Heart left ventricle (tissue), 16 donors: ENCODE measurements at regions not wholly inside any gene's neighbourhood (a gene's known extent, or its start where the extent isn't known, plus 50 kb on each side); places are given as distances from the start of the nearest gene placed in this dataset.

Experiments used
- ATAC-seq, 4 donors: fragments of 200-7000 bp; cut with Tn5 transposase; one replicate each; pipeline ENCODE4 v1.9.1; 2020 to 2022; ENCODE audit warnings: moderate library complexity in 4 of 4, mild to moderate bottlenecking in 3 of 4, moderate number of reproducible peaks in 1 of 4
- DNase-seq, 5 donors: peaks; one replicate each; pipeline ENCODE4 v3.0.0-alpha.2; 2020
- H3K27ac ChIP-seq, 12 donors: fragments of 200-600 bp; sonication (generic) in 4 of 12; one replicate each; pipeline versions ENCODE4 v1.5.0 to v1.8.0; 2016 to 2022; ENCODE audit warnings: mild to moderate bottlenecking in 2 of 12
- H3K27me3 ChIP-seq, 9 donors: fragments of 200-600 bp; sonication (generic) in 2 of 9; one replicate each; pipeline versions ENCODE4 v1.5.1 to v1.8.0; 2016 to 2022; ENCODE audit warnings: mild to moderate bottlenecking in 3 of 9
- H3K36me3 ChIP-seq, 9 donors: fragments of 200-600 bp; sonication (generic) in 2 of 9; one replicate each; pipeline versions ENCODE4 v1.5.0 to v1.8.0; 2018 to 2022; ENCODE audit warnings: mild to moderate bottlenecking in 2 of 9
- H3K4me1 ChIP-seq, 12 donors: fragments of 200-600 bp; sonication (generic) in 4 of 12; one replicate each; pipeline versions ENCODE4 v1.5.0 to v1.8.0; 2016 to 2022; ENCODE audit warnings: mild to moderate bottlenecking in 3 of 12
- H3K4me3 ChIP-seq, 12 donors: fragments of 200-600 bp; sonication (generic) in 4 of 12; one replicate each; pipeline versions ENCODE4 v1.5.0 to v1.8.0; 2017 to 2022; ENCODE audit warnings: mild to moderate bottlenecking in 9 of 12, moderate library complexity in 4 of 12
- H3K9me3 ChIP-seq, 12 donors: fragments of 200-600 bp; sonication (generic) in 4 of 12; one replicate each; pipeline versions ENCODE4 v1.5.0 to v1.8.0; 2016 to 2022; ENCODE audit warnings: mild to moderate bottlenecking in 1 of 12
- POLR2A ChIP-seq, 2 donors: fragments of 450-650 bp; IDR thresholded peaks; one replicate each; pipeline ENCODE4 v1.6.1; 2017; ENCODE audit warnings: antibody characterized with exemption in 2 of 2, mild to moderate bottlenecking in 2 of 2, moderate library complexity in 2 of 2
- WGBS, 4 donors: extraction: QIAGEN DNeasy Blood & Tissue Kit in 2 of 4; methylation state at CpG; one replicate each; pipeline versions ENCODE4 v1.1.5 to v1.1.7; 2013 to 2018; 5-methylcytosine and 5-hydroxymethylcytosine counted together
- intact Hi-C, 10 donors: fragments of 100-400 bp; cut with DNase I; formaldehyde crosslinking; loops; one replicate each; pipeline versions ENCODE4 v1.11.1 to v1.14.2; 2022
- TF ChIP-seq, protein P1 (sequence below), 12 donors: fragments of 200-600 bp; sonication (generic) in 4 of 12; IDR thresholded peaks; one replicate each; pipeline versions ENCODE4 v1.5.0 to v1.8.0; 2018 to 2022; ENCODE audit warnings: antibody characterized with exemption in 12 of 12, mild to moderate bottlenecking in 5 of 12
- donor health status: ischemic (EF 13 %, LVEDD 7.1; RV severe dilation, severe dysfunction).
- donor health status: healthy with polysubstance abuse.
- donor health status: DM: no; HTN: yes; CAD: no.
- donor health status: DM: no; HTN: no; CAD: no.
- donor health status: ischemic (EF 25% LVEDD 6.9; RV normal size, moderate dysfunction).
- donor health status: ischemic (EF 25% LVEDD 5.7; RV mildly dilated, moderate dysfunction).
- donor health status: healthy.
- donor health status: DM: yes; HTN: yes; CAD: no.
- donor health status: ischemic (EF 35%, LVEDD 5.7; RV mildly dilated, moderate dysfunction).
- donor health status: nonischemic (EF 11% LVEDD 7.7; RV severe dilation, severe dysfunction).
- donor health status: DM: yes; HTN: yes; CAD: no.
- donor health status: PGD.
- donor health status: ischemic (EF 29% LVEDD 5.4; RV normal size, mild dysfunction).
- donor health status: nonischemic (EF 23%, LVEDD 6.1; RV moderate dilation, normal function).

GRCh38 chr7:155381852-155382801, 75.8 kb upstream of the EN2 start:
- H3K9me3 ChIP-seq, result no peaks in the 10 kb centered on the region
- intact Hi-C loops, result loop anchor here in 4 of 10 donors (2.0 to 10.0 kb wide), 6 partner anchors 73 to 385 kb away; partner anchors contain the start of gene EN2 (in 1 of the 4)
- H3K27ac ChIP-seq, result no peak overlapping the region
- H3K4me1 ChIP-seq, result peaks cover 0 to 37% (median 23%) of the 10 kb centered on the region in 12 donors
- TF ChIP-seq, protein P1, sequence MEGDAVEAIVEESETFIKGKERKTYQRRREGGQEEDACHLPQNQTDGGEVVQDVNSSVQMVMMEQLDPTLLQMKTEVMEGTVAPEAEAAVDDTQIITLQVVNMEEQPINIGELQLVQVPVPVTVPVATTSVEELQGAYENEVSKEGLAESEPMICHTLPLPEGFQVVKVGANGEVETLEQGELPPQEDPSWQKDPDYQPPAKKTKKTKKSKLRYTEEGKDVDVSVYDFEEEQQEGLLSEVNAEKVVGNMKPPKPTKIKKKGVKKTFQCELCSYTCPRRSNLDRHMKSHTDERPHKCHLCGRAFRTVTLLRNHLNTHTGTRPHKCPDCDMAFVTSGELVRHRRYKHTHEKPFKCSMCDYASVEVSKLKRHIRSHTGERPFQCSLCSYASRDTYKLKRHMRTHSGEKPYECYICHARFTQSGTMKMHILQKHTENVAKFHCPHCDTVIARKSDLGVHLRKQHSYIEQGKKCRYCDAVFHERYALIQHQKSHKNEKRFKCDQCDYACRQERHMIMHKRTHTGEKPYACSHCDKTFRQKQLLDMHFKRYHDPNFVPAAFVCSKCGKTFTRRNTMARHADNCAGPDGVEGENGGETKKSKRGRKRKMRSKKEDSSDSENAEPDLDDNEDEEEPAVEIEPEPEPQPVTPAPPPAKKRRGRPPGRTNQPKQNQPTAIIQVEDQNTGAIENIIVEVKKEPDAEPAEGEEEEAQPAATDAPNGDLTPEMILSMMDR (IDR thresholded peaks at IDR 0.05), result no peak
- TF ChIP-seq POLR2A (IDR thresholded peaks at IDR 0.05), result no peak
- no peaks in the 10 kb centered on the region for H3K36me3 ChIP-seq
- peak in 1 of 4 donors; percentile 17 for ATAC-seq
- H3K27me3 ChIP-seq, result peaks cover 62 to 100% (median 89%) of the 10 kb centered on the region in 9 donors
- 1 to 4% (median 3%) methylated on average over 46 to 75 of the region's 75 CpGs for WGBS, 4 donors
- DNase-seq, result no peak
- peak overlapping the region in 10 of 12 donors; percentile 20 to 37 (median 30) for H3K4me3 ChIP-seq

GRCh38 chr7:155382802-155383171, 75.1 kb upstream of the EN2 start:
- Histone ChIP-seq H3K36me3 (no peaks in the 10 kb centered on the region), H3K27me3 (peaks cover 56 to 99% (median 86%) of the 10 kb centered on the region in 9 donors), H3K9me3 (no peaks in the 10 kb centered on the region), H3K4me1 (peaks cover 0 to 33% (median 19%) of the 10 kb centered on the region in 12 donors), H3K4me3 (no peak overlapping the region), H3K27ac (no peak overlapping the region)
- intact Hi-C loops, result loop anchor here in 4 of 10 donors (5.0 to 10.0 kb wide), 5 partner anchors 72 to 385 kb away; partner anchors contain the start of gene EN2 (in 1 of the 4)
- WGBS, 4 donors, result 25 to 36% (median 29%) methylated on average over 4 to 5 of the region's 5 CpGs
- DNase-seq, result peak in 1 of 5 donors; percentile 7
- no peak for ATAC-seq
- TF ChIP-seq POLR2A (IDR thresholded peaks at IDR 0.05), result no peak
- TF ChIP-seq, protein P1 (IDR thresholded peaks at IDR 0.05), result no peak

DNA sequence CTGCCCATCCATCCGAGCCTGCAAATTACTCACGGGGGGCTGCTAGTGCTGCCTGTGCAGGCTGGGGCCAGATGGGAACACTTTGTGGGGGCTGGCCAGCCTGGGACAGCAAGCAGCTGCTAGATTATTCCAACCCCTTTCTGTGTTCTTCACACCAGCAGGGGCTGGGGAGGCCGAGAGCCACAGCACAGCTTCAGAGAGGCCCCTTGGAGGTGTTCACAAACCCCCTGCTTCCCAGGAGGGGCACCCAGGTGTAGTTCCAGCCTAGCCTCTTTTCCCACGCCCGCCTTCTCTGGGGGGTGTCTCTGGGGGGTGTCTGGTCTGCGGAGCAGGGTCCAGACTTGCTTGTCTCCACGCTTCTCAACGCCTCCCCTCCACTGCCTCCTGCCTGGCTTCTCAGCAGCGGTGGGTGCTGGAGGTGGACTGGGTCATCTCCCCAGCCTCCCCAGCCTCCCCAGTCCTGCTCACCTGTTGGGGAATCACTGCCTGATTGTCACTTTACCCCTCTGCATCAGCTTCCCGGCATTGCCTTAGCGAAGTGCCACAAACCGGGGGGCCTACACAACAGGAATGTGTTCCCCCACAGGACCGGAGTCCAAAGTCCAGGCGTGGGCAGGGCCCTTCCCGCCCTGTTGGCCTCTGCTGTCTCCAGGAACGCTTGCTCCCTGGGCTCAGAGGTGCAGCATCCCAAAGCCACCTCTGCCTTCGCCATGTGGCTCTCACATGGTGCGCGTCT, 74.0 kb upstream of the EN2 start:
- 68 to 75% (median 72%) methylated on average over 16 to 19 of the region's 19 CpGs for WGBS, 4 donors
- intact Hi-C loops, result loop anchor here in 4 of 10 donors (5.0 to 10.0 kb wide), 5 partner anchors 71 to 383 kb away; partner anchors contain the start of gene EN2 (in 1 of the 4)

More for the DNA sequence above, 74.0 kb upstream of the EN2 start:
- ATAC-seq, result no peak
- TF ChIP-seq, protein P1 (IDR thresholded peaks at IDR 0.05), result no peak
- TF ChIP-seq POLR2A (IDR thresholded peaks at IDR 0.05), result no peak
- Histone ChIP-seq H3K36me3 (no peaks in the 10 kb centered on the region), H3K4me1 (peaks cover 0 to 26% (median 16%) of the 10 kb centered on the region in 12 donors), H3K4me3 (no peak overlapping the region), H3K27ac (no peak overlapping the region), H3K27me3 (peaks cover 50 to 99% (median 76%) of the 10 kb centered on the region in 9 donors), H3K9me3 (no peaks in the 10 kb centered on the region)
- DNase-seq, result no peak
